Adrenal gland (tissue), 5 donors: ENCODE measurements at regions not wholly inside any gene's neighbourhood (a gene's known extent, or its start where the extent isn't known, plus 50 kb on each side); places are given as distances from the start of the nearest gene placed in this dataset.

Experiments used
- POLR2A ChIP-seq, 2 donors: fragments of 450-650 bp; IDR thresholded peaks; one replicate each; pipeline ENCODE4 v1.6.1; 2017; ENCODE audit warnings: antibody characterized with exemption in 2 of 2, mild to moderate bottlenecking in 2 of 2, moderate library complexity in 1 of 2
- TF ChIP-seq, protein P1 (sequence below), 6 experiments: fragments of 450-650 bp in 4 of 6; fragments of 200-600 bp in 2 of 6; sonication (generic) in 1 of 6; IDR thresholded peaks; 1 replicate in 5 of 6; 2 replicates in 1 of 6; pipeline versions ENCODE4 v1.5.1 to v1.8.0; 2016 to 2021; ENCODE audit warnings: antibody characterized with exemption in 6 of 6, mild to moderate bottlenecking in 2 of 6, moderate library complexity in 1 of 6
- donor health status: DM: no; HTN: no; CAD: no.

DNA sequence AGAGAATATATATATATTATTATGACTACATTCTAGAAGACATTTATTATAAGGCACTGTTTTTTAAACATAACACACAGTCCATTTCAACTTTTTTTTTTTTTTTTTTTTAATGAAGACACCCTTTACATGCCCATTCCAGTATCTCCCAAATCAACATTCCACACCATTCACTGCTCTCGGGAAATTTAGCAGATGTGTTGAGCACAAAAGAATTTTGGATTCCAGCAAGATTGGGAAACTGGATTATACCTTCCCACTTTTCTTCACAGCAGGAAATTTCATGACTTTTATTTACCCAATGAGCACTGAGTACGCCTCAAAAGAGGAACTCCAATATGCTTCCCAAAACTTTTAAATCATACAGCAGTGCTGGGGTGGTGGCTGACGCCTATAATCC lies 333.6 kb upstream of the DAB2 start:
- no peak for TF ChIP-seq POLR2A (IDR thresholded peaks at IDR 0.05)
- TF ChIP-seq, protein P1, sequence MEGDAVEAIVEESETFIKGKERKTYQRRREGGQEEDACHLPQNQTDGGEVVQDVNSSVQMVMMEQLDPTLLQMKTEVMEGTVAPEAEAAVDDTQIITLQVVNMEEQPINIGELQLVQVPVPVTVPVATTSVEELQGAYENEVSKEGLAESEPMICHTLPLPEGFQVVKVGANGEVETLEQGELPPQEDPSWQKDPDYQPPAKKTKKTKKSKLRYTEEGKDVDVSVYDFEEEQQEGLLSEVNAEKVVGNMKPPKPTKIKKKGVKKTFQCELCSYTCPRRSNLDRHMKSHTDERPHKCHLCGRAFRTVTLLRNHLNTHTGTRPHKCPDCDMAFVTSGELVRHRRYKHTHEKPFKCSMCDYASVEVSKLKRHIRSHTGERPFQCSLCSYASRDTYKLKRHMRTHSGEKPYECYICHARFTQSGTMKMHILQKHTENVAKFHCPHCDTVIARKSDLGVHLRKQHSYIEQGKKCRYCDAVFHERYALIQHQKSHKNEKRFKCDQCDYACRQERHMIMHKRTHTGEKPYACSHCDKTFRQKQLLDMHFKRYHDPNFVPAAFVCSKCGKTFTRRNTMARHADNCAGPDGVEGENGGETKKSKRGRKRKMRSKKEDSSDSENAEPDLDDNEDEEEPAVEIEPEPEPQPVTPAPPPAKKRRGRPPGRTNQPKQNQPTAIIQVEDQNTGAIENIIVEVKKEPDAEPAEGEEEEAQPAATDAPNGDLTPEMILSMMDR (IDR thresholded peaks at IDR 0.05): no peak
